H1 (cell line): ENCODE measurements at regions not wholly inside any gene's neighbourhood (a gene's known extent, or its start where the extent isn't known, plus 50 kb on each side); places are given as distances from the start of the nearest gene placed in this dataset.

Experiments used
- KDM1A ChIP-seq: fragments of 200-600, 300-600 bp; sonication (generic); IDR thresholded peaks from 2 replicates; pipeline ENCODE4 v1.7.1; 2016; ENCODE audit warnings: mild to moderate bottlenecking, low read length, borderline replicate concordance
- POU5F1 ChIP-seq: IDR thresholded peaks from 2 replicates; pipeline ENCODE4 v1.6.1; 2011; ENCODE audit warnings: low read depth, mild to moderate bottlenecking, low read length, moderate library complexity
- SIRT6 ChIP-seq: IDR thresholded peaks from one replicate; pipeline ENCODE4 v1.7.1; 2012; ENCODE audit warnings: low read length, inconsistent platforms
- SP1 ChIP-seq: IDR thresholded peaks from 2 replicates; pipeline ENCODE4 v1.6.1; 2011; ENCODE audit warnings: low read depth, low read length
- SP4 ChIP-seq: IDR thresholded peaks from 2 replicates; pipeline ENCODE4 v1.6.1; 2012; ENCODE audit warnings: low read length, inconsistent platforms
- SRF ChIP-seq: IDR thresholded peaks from 2 replicates; pipeline ENCODE4 v1.6.1; 2011; ENCODE audit warnings: mild to moderate bottlenecking, low read depth, low read length, moderate library complexity
- TAF7 ChIP-seq: optimal IDR thresholded peaks from 2 replicates; pipeline ENCODE3; 2011; ENCODE audit warnings: low read depth, mild to moderate bottlenecking, inconsistent platforms, low read length, moderate library complexity, borderline replicate concordance
- TCF12 ChIP-seq: IDR thresholded peaks from 2 replicates; pipeline ENCODE4 v1.6.1; 2011; ENCODE audit warnings: low read depth, mild to moderate bottlenecking, low read length
- ZNF274 ChIP-seq: IDR thresholded peaks from 2 replicates; pipeline ENCODE4 v1.7.0; 2012; ENCODE audit warnings: low read length, borderline replicate concordance; ENCODE audit errors: extremely low read depth
- TF ChIP-seq, protein P1 (sequence below): fragments of 300-600 bp; sonication (generic); IDR thresholded peaks from 2 replicates; pipeline ENCODE4 v1.7.1; 2012; ENCODE audit warnings: low read length, moderate library complexity, mild to moderate bottlenecking, inconsistent platforms; ENCODE audit not compliant: insufficient replicate concordance
- TF ChIP-seq, protein P2 (sequence below): IDR thresholded peaks from 2 replicates; pipeline ENCODE4 v1.6.1; 2011; ENCODE audit warnings: low read length, improper control_type of control experiment

DNA sequence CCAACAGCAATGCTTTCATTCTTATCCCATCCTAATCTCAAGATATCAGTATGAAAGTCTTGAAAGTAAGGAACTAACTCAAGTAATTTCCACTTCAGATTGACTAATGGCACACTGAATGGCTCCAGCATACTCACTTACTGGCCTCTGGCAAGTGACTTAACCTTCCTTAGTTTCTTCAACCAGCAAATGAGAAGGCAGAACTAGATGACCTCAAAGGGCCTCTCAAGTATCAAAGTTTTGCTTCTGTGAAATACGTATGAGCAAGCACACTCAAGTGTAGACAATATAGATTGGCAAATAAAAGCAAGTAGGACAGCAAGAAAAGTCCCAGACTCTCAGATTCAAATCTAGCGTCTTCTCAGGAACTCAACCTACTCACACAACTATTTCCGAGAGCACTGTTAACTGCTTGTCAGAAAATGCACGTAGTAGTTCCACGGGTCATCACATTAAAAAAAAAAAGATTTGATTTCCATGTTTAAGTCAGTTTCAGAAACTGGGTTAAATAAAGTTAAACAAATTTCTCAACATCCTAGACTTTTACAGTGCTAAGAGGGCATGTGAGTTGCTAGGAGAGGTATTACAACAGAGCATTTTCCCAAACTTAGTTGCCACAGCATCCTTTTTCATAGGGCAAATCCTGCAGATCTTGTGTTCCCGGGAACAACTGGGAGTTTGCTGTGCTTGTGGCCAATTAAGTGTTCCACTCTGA lies 276.9 kb upstream of the KLF14 start (continued):
- TF ChIP-seq, protein P1, sequence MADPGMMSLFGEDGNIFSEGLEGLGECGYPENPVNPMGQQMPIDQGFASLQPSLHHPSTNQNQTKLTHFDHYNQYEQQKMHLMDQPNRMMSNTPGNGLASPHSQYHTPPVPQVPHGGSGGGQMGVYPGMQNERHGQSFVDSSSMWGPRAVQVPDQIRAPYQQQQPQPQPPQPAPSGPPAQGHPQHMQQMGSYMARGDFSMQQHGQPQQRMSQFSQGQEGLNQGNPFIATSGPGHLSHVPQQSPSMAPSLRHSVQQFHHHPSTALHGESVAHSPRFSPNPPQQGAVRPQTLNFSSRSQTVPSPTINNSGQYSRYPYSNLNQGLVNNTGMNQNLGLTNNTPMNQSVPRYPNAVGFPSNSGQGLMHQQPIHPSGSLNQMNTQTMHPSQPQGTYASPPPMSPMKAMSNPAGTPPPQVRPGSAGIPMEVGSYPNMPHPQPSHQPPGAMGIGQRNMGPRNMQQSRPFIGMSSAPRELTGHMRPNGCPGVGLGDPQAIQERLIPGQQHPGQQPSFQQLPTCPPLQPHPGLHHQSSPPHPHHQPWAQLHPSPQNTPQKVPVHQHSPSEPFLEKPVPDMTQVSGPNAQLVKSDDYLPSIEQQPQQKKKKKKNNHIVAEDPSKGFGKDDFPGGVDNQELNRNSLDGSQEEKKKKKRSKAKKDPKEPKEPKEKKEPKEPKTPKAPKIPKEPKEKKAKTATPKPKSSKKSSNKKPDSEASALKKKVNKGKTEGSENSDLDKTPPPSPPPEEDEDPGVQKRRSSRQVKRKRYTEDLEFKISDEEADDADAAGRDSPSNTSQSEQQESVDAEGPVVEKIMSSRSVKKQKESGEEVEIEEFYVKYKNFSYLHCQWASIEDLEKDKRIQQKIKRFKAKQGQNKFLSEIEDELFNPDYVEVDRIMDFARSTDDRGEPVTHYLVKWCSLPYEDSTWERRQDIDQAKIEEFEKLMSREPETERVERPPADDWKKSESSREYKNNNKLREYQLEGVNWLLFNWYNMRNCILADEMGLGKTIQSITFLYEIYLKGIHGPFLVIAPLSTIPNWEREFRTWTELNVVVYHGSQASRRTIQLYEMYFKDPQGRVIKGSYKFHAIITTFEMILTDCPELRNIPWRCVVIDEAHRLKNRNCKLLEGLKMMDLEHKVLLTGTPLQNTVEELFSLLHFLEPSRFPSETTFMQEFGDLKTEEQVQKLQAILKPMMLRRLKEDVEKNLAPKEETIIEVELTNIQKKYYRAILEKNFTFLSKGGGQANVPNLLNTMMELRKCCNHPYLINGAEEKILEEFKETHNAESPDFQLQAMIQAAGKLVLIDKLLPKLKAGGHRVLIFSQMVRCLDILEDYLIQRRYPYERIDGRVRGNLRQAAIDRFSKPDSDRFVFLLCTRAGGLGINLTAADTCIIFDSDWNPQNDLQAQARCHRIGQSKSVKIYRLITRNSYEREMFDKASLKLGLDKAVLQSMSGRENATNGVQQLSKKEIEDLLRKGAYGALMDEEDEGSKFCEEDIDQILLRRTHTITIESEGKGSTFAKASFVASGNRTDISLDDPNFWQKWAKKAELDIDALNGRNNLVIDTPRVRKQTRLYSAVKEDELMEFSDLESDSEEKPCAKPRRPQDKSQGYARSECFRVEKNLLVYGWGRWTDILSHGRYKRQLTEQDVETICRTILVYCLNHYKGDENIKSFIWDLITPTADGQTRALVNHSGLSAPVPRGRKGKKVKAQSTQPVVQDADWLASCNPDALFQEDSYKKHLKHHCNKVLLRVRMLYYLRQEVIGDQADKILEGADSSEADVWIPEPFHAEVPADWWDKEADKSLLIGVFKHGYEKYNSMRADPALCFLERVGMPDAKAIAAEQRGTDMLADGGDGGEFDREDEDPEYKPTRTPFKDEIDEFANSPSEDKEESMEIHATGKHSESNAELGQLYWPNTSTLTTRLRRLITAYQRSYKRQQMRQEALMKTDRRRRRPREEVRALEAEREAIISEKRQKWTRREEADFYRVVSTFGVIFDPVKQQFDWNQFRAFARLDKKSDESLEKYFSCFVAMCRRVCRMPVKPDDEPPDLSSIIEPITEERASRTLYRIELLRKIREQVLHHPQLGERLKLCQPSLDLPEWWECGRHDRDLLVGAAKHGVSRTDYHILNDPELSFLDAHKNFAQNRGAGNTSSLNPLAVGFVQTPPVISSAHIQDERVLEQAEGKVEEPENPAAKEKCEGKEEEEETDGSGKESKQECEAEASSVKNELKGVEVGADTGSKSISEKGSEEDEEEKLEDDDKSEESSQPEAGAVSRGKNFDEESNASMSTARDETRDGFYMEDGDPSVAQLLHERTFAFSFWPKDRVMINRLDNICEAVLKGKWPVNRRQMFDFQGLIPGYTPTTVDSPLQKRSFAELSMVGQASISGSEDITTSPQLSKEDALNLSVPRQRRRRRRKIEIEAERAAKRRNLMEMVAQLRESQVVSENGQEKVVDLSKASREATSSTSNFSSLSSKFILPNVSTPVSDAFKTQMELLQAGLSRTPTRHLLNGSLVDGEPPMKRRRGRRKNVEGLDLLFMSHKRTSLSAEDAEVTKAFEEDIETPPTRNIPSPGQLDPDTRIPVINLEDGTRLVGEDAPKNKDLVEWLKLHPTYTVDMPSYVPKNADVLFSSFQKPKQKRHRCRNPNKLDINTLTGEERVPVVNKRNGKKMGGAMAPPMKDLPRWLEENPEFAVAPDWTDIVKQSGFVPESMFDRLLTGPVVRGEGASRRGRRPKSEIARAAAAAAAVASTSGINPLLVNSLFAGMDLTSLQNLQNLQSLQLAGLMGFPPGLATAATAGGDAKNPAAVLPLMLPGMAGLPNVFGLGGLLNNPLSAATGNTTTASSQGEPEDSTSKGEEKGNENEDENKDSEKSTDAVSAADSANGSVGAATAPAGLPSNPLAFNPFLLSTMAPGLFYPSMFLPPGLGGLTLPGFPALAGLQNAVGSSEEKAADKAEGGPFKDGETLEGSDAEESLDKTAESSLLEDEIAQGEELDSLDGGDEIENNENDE: no peak
- no peak for TF ChIP-seq POU5F1
- no peak for TF ChIP-seq SRF
- TF ChIP-seq KDM1A: no peak
- TF ChIP-seq SP1: no peak
- TF ChIP-seq TCF12: no peak
- TF ChIP-seq SP4: no peak
- no peak for TF ChIP-seq SIRT6
- no peak for TF ChIP-seq TAF7
- no peak for TF ChIP-seq ZNF274
- TF ChIP-seq, protein P2, sequence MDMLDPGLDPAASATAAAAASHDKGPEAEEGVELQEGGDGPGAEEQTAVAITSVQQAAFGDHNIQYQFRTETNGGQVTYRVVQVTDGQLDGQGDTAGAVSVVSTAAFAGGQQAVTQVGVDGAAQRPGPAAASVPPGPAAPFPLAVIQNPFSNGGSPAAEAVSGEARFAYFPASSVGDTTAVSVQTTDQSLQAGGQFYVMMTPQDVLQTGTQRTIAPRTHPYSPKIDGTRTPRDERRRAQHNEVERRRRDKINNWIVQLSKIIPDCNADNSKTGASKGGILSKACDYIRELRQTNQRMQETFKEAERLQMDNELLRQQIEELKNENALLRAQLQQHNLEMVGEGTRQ: no peak
